Esophagus squamous epithelium (tissue), 4 donors: ENCODE measurements at regions not wholly inside any gene's neighbourhood (a gene's known extent, or its start where the extent isn't known, plus 50 kb on each side); places are given as distances from the start of the nearest gene placed in this dataset.

ENCODE experiments used
- CTCF ChIP-seq, 6 experiments: fragments of 450-650 bp in 4 of 6; fragments of 200-600 bp in 2 of 6; sonication (generic) in 2 of 6; IDR thresholded peaks; one replicate each; pipeline ENCODE4 v1.5.1; 2016 to 2019; ENCODE audit warnings: antibody characterized with exemption in 6 of 6, mild to moderate bottlenecking in 4 of 6, moderate library complexity in 4 of 6
- POLR2A ChIP-seq, 4 donors: fragments of 450-650 bp; IDR thresholded peaks; one replicate each; pipeline ENCODE4 v1.6.1; 2017; ENCODE audit warnings: antibody characterized with exemption in 4 of 4, mild to moderate bottlenecking in 4 of 4, moderate library complexity in 3 of 4

- no peak for TF ChIP-seq CTCF (IDR thresholded peaks at IDR 0.05)
- TF ChIP-seq POLR2A (IDR thresholded peaks at IDR 0.05), result no peak
These were observed 170.4 kb upstream of the LRRN1 start for GRCh38 chr3:3628676-3629328.
